HG03439 (cell line): ENCODE measurements at regions not wholly inside any gene's neighbourhood (a gene's known extent, or its start where the extent isn't known, plus 50 kb on each side); places are given as distances from the start of the nearest gene placed in this dataset.

Experiments used
- ATAC-seq: cut with Tn5 transposase; IDR thresholded peaks from one replicate; pipeline ENCODE4 v1.9.1; 2021; ENCODE audit warnings: mild to moderate bottlenecking, moderate library complexity; ENCODE audit not compliant: unreplicated experiment

GRCh38 chr2:198374375-198375082, 570.1 kb downstream of the PLCL1 start:
- no peak for ATAC-seq

GRCh38 chr2:198371921-198372543, 567.6 kb downstream of the PLCL1 start:
- peak; percentile 96 for ATAC-seq

DNA sequence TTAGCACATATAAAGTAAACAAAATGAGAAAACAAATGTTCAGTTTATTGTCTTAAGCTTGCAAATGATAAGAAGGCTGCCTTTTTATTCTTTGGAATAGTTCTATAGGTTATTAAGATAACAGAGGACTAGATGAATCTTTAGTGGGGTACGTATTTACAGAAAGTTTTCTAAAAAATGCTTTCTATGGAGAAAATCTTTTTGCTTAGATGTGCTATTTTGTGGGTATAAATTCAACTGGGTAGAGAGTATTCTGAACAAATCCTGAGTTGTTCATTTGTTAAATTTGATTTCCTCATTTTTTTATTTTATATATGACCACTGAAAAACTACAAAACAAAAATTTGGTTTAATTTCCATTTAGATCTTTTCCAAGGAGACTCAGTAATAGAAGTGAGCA, 566.9 kb downstream of the PLCL1 start:
- no peak for ATAC-seq

GRCh38 chr2:198368089-198368488, 563.7 kb downstream of the PLCL1 start:
- ATAC-seq: no peak

GRCh38 chr2:198362740-198363139, 558.3 kb downstream of the PLCL1 start:
- ATAC-seq: no peak

DNA sequence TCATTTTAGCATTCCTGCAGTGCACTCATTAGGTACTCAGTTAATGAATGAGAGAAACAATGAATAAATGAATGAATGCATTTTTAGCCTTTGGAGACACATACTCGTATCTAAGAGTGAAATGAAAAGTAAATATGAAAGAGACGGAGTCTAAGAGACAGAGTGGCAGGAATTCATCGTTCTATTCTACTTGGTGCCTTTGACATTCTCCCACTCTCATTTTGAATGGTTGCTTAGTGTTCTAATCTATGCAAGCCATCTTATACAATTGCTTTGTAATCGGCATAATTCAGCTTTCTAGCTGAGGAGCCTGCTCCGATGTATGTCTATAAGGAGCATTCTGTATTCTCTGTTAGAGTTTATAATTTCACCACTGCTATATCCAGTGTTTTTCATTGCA, 554.9 kb downstream of the PLCL1 start:
- no peak for ATAC-seq

GRCh38 chr2:198356157-198356556, 551.8 kb downstream of the PLCL1 start:
- no peak for ATAC-seq

DNA sequence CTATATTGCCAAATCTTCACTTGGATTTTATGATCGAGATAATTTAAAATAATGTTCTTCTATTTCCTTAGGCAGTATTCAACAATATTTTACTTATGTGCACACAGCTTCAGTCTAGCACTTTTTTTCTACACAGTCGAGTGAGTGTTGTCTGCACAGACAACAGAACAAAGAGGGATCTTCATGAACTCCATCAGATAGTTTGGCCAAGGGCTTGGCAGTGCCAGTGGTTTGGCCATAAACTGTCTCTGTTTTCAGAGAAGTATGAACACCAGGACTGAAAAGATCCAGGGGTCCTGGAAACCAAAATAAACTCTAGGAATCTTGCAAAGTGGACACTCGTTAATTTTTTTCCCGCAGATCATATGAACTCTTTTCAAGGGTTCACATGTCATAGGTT, 547.3 kb downstream of the PLCL1 start:
- no peak for ATAC-seq

DNA sequence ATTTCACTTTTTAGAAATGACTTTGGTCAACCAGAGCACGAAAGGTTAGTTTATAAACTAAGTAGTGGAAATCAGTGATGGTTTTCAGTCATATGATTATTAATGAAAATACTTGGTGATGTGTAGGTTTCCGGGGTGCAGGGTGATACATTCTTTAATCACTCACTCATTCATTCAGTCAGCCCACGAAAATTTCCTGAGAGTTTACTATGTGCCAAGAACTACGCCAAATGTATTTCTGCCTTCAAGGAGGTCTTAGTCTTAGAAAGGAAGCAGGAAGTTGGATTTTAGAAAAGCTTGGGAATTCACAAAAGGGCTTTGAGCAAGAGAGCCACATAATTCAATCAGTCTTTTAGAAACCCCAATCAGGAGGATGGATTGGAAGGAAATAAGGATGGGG, 543.6 kb downstream of the PLCL1 start:
- ATAC-seq: no peak

DNA sequence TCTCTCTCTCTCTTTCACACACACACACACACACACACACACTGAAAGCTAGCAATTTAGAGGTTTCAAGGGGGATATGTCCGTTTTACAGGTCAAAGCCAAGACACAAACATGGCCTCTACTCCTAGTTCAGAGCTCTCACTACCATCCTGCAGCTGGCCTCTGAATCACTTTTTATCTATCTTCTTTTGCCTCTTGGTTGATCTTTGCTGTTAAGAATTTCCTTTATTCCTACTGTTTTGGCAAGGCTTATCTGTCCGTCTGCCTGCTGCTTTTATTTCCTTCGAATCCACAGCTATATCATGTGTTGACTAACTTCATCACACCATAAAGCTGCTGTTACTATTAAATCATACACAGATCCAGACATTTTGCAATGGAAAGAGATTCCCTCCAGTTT, 543.0 kb downstream of the PLCL1 start:
- ATAC-seq: no peak

- no peak for ATAC-seq
These were observed 539.1 kb downstream of the PLCL1 start for GRCh38 chr2:198343471-198343870.

GRCh38 chr2:198340846-198341245, 536.5 kb downstream of the PLCL1 start:
- no peak for ATAC-seq

GRCh38 chr2:198339116-198339515, 534.7 kb downstream of the PLCL1 start:
- ATAC-seq: no peak

DNA sequence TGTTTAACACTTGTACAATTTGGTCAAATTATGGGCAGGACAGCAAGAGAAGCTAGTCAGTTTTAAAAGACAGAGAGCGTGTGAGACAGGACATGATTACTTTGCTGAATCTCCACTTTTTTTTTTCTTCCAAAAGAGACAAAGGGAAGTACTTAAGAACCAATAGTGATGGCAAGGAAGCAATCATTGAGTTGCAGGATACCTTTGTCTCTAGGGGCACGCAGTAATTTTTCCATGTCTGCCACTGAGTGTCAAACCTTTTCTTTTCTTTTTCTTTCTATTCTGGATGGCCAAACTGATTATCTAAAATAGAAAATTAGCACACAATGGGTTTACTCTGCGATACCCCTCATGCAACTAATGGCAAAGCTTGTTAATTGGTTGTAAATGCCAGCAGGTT, 533.0 kb downstream of the PLCL1 start:
- ATAC-seq: no peak

DNA sequence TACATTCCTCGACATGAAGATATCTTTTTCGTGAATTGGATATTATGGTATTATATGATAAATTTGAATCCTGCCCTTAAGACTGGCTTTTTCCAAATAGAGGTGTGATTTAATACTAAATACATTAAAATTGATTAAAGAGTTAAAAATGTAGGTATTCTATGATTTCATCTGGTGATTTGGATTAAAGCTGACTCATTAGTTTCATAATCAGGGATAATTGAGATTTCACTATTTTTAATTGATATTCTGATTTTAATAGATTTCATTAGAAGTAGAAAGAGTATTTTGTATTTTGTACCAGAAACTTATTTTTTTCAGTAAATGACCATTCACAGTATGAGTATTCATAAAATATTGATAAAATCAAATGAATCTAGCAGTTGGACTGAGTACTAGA, 524.1 kb downstream of the PLCL1 start:
- ATAC-seq: no peak

DNA sequence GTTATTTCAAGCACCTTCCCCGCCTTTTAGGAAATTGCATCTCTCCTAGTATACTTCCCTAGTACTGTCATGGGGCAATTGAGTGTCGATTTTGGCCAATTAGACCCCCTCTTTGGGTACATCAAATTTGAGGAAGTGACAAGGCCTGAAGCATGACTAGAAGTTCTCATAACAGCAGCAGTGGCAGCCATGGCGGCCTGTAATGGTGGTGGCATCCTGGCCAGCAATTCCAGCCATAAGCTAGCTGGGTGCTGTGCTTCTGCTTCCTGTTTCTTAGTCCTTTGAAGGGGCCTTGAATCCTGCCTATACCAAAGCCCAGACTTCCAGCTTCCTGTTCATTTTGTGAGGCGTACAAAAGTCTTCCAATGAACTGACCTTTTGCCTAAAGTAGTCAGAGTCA, 523.1 kb downstream of the PLCL1 start:
- no peak for ATAC-seq

- ATAC-seq: no peak
These were observed 522.0 kb downstream of the PLCL1 start for GRCh38 chr2:198326431-198326830.

- ATAC-seq: no peak
These were observed 521.0 kb downstream of the PLCL1 start for GRCh38 chr2:198325359-198325758.

DNA sequence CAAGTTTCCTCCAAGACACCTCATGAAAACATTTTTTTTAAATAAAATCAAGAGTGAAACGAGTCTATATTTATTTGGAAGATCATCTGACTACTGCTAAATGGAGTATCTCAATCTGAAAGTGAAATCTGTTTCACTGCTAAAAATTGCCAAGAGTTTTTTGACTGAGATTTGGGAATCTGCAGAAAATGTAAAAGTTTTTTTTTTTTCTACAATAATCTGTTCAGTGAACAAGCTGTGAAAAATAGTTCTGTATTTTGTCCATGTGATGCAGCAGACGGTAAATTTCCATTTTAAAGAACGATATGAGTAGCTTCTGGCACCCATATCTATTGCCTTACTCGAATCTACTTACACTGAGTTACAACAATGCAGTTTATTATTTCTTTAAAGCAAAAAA, 519.7 kb downstream of the PLCL1 start:
- no peak for ATAC-seq

GRCh38 chr2:198322275-198322674, 517.9 kb downstream of the PLCL1 start:
- no peak for ATAC-seq

GRCh38 chr2:198321522-198322088, 517.2 kb downstream of the PLCL1 start:
- ATAC-seq: no peak

- ATAC-seq: no peak
These were observed 512.5 kb downstream of the PLCL1 start for GRCh38 chr2:198316852-198317396.
